GM13977 (cell line): ENCODE measurements at regions not wholly inside any gene's neighbourhood (a gene's known extent, or its start where the extent isn't known, plus 50 kb on each side); places are given as distances from the start of the nearest gene placed in this dataset.

Experiments
- DNase-seq: peaks from one replicate; pipeline ENCODE4 v3.0.0; 2012; ENCODE audit warnings: low spot score
- CTCF ChIP-seq: IDR thresholded peaks from 2 replicates; pipeline ENCODE4 v1.5.1; 2012; ENCODE audit warnings: mild to moderate bottlenecking, control low read depth; ENCODE audit not compliant: insufficient read depth; ENCODE audit errors: extremely low read depth, missing control alignments
- in situ Hi-C: fragments of 300-500 bp; cut with MboI; formaldehyde crosslinking; loops from one replicate; pipeline ENCODE4 v1.12.0; 2022; ENCODE audit warnings: low sequenced_read_pairs, low pct_unique_long_range_greater_than_20kb, mixed read lengths, inconsistent platforms; ENCODE audit not compliant: unreplicated experiment

GRCh38 chr9:78763424-78763823 lies 466.5 kb downstream of the PSAT1 start:
- in situ Hi-C loops: no loop called here
- no peak for TF ChIP-seq CTCF
- no peak for DNase-seq

- no peak for DNase-seq
- in situ Hi-C loops: no loop called here
- TF ChIP-seq CTCF: no peak
These were observed 468.9 kb downstream of the PSAT1 start for GRCh38 chr9:78765861-78766260.

GRCh38 chr9:78767490-78767889 lies 470.6 kb downstream of the PSAT1 start:
- in situ Hi-C loops: no loop called here
- no peak for DNase-seq
- no peak for TF ChIP-seq CTCF

GRCh38 chr9:78769690-78770089 lies 472.8 kb downstream of the PSAT1 start:
- no peak for TF ChIP-seq CTCF
- in situ Hi-C loops: no loop called here
- no peak for DNase-seq

GRCh38 chr9:78775211-78775610 lies 478.3 kb downstream of the PSAT1 start:
- DNase-seq: no peak
- TF ChIP-seq CTCF: no peak
- in situ Hi-C loops: no loop called here

GRCh38 chr9:78775696-78776295 lies 478.9 kb downstream of the PSAT1 start:
- DNase-seq: no peak
- in situ Hi-C loops: no loop called here

More at GRCh38 chr9:78775696-78776295, 478.9 kb downstream of the PSAT1 start:
- TF ChIP-seq CTCF: no peak
